PC-3 (cell line): ENCODE measurements at regions not wholly inside any gene's neighbourhood (a gene's known extent, or its start where the extent isn't known, plus 50 kb on each side); places are given as distances from the start of the nearest gene placed in this dataset.

Experiments
- ATAC-seq: fragments of 200-7000 bp; cut with Tn5 transposase; 2 replicates; pipeline ENCODE4 v1.9.1; 2020; ENCODE audit warnings: mild to moderate bottlenecking, moderate library complexity
- BruUV-seq: library from RNA; stranded (reverse); fragments of 400-500 nt; replicated peaks from 2 replicates; lab custom pipeline; 2021; lab: Mats Ljungman, UMichigan
- CTCF ChIA-PET: fragments of 300-600 bp; sonication (Branson Sonifier 250); formaldehyde crosslinking; loops from one replicate; lab custom pipeline; 2022; ENCODE audit warnings: antibody characterized with exemption; lab: Charles Lee
- POLR2A ChIA-PET: fragments of 300-600 bp; sonication (Branson Sonifier 250); formaldehyde crosslinking; loops from one replicate; lab custom pipeline; 2022; ENCODE audit warnings: antibody characterized with exemption; ENCODE audit not compliant: unreplicated experiment; lab: Charles Lee
- DNase-seq: peaks from one replicate; pipeline ENCODE4 v3.0.0-alpha.2; 2015
- H2AFZ ChIP-seq: fragments of 300-600 bp; sonication (generic); 2 replicates; pipeline ENCODE4 v1.6.0; 2016; ENCODE audit warnings: antibody characterized with exemption, low read length
- H3F3A ChIP-seq: fragments of 300-600 bp; sonication (generic); one replicate; pipeline ENCODE4 v1.6.0; 2017; ENCODE audit warnings: antibody characterized with exemption, low read length, control low read depth, mild to moderate bottlenecking; ENCODE audit not compliant: unreplicated experiment
- H3K27ac ChIP-seq: fragments of 300-600 bp; sonication (generic); 2 replicates; pipeline ENCODE4 v1.5.1; 2016; ENCODE audit warnings: mild to moderate bottlenecking, low read length
- H3K27me3 ChIP-seq: fragments of 300-600 bp; sonication (generic); 2 replicates; pipeline ENCODE4 v1.6.1; 2016; ENCODE audit warnings: low read length, mixed read lengths
- H3K36me3 ChIP-seq: fragments of 300-600 bp; sonication (generic); 2 replicates; pipeline ENCODE4 v1.6.1; 2016; ENCODE audit warnings: low read depth, mixed run types, low read length, mixed read lengths
- H3K4me1 ChIP-seq: fragments of 300-600 bp; sonication (generic); 2 replicates; pipeline ENCODE4 v1.5.1; 2016; ENCODE audit warnings: low read length; ENCODE audit not compliant: insufficient read depth
- H3K4me2 ChIP-seq: fragments of 300-600 bp; sonication (generic); 2 replicates; pipeline ENCODE4 v1.6.0; 2016; ENCODE audit warnings: low read length
- H3K4me3 ChIP-seq: fragments of 300-600 bp; sonication (generic); 2 replicates; pipeline ENCODE4 v1.5.1; 2016; ENCODE audit warnings: mild to moderate bottlenecking, low read length, mixed read lengths
- H3K79me2 ChIP-seq: fragments of 300-600 bp; sonication (generic); 2 replicates; pipeline ENCODE4 v1.6.1; 2017; ENCODE audit warnings: low read length, mixed read lengths
- H3K9ac ChIP-seq: fragments of 300-600 bp; sonication (generic); 2 replicates; pipeline ENCODE4 v1.6.0; 2016; ENCODE audit warnings: mild to moderate bottlenecking, low read length
- H3K9me2 ChIP-seq: fragments of 300-600 bp; sonication (generic); replicated peaks from 2 replicates; pipeline ENCODE4 v1.6.1; 2016; ENCODE audit warnings: mixed run types, low read length, mixed read lengths
- H3K9me3 ChIP-seq: fragments of 300-600 bp; sonication (generic); 2 replicates; pipeline ENCODE4 v1.6.1; 2016; ENCODE audit warnings: low read length, mixed read lengths
- H4K20me1 ChIP-seq: fragments of 300-600 bp; sonication (generic); 2 replicates; pipeline ENCODE4 v1.6.1; 2016; ENCODE audit warnings: low read length, mixed read lengths
- CTCF ChIP-seq: fragments of 300-600 bp; sonication (generic); conservative IDR thresholded peaks from 2 replicates; pipeline ENCODE4 v1.5.1; 2017; ENCODE audit warnings: antibody characterized with exemption, low read depth, mild to moderate bottlenecking, low read length
- EZH2 ChIP-seq: fragments of 300-600 bp; sonication (generic); IDR thresholded peaks from one replicate; pipeline ENCODE4 v1.6.1; 2017; ENCODE audit warnings: antibody characterized with exemption, mild to moderate bottlenecking, low read length; ENCODE audit not compliant: unreplicated experiment
- EZH2phosphoT487 ChIP-seq: fragments of 300-600 bp; sonication (generic); IDR thresholded peaks from 2 replicates; pipeline ENCODE4 v1.6.1; 2018; ENCODE audit warnings: mild to moderate bottlenecking, antibody characterized with exemption, low read length, borderline replicate concordance
- intact Hi-C: fragments of 100-400 bp; cut with micrococcal nuclease; formaldehyde crosslinking; loops from 2 replicates; pipeline ENCODE4 v1.9.0; 2023

GRCh38 chr2:41878056-41878455, 169.8 kb upstream of the PKDCC start:
- no peak for ATAC-seq
- H2AFZ ChIP-seq = no peak overlapping the region

GRCh38 chr2:41878716-41879234, 169.0 kb upstream of the PKDCC start:
- Histone ChIP-seq H3K9ac (no peak overlapping the region), H3K27ac (no peak overlapping the region), H3K79me2 (no peaks in the 10 kb centered on the region), H3K4me1 (no peaks in the 10 kb centered on the region), H3K9me2 (no peaks in the 10 kb centered on the region), H2AFZ (no peak overlapping the region), H3K4me2 (no peak overlapping the region), H3K36me3 (no peaks in the 10 kb centered on the region), H3F3A (no peaks in the 10 kb centered on the region), H3K4me3 (no peak overlapping the region), H3K27me3 (no peaks in the 10 kb centered on the region; the same call in 1 of the 2 replicates), H3K9me3 (no peaks in the 10 kb centered on the region), H4K20me1 (no peaks in the 10 kb centered on the region)
- ATAC-seq = no peak
- POLR2A ChIA-PET = no interaction called here
- DNase-seq = no peak
- CTCF ChIA-PET = no interaction called here
- TF ChIP-seq CTCF (no peak), EZH2phosphoT487 (no peak), EZH2 (no peak)
- intact Hi-C loops = no loop called here
- BruUV-seq = no TSS peak

More at GRCh38 chr2:41878056-41878455, 169.8 kb upstream of the PKDCC start:
- Histone ChIP-seq H3K4me3 (no peak overlapping the region), H3K36me3 (no peaks in the 10 kb centered on the region), H3K9me3 (no peaks in the 10 kb centered on the region), H3K27me3 (no peaks in the 10 kb centered on the region; the same call in 1 of the 2 replicates), H3K9ac (no peak overlapping the region), H3K27ac (no peak overlapping the region), H3K79me2 (no peaks in the 10 kb centered on the region), H3K4me1 (no peaks in the 10 kb centered on the region), H3K4me2 (no peak overlapping the region), H4K20me1 (no peaks in the 10 kb centered on the region), H3F3A (no peaks in the 10 kb centered on the region), H3K9me2 (no peaks in the 10 kb centered on the region)
- ChIA-PET POLR2A (no interaction called here), CTCF (no interaction called here)
- intact Hi-C loops = no loop called here
- no TSS peak for BruUV-seq
- no peak for DNase-seq
- no peak for TF ChIP-seq EZH2phosphoT487
- no peak for TF ChIP-seq CTCF
- TF ChIP-seq EZH2 = no peak

GRCh38 chr2:41879235-41879916, 168.4 kb upstream of the PKDCC start:
- Histone ChIP-seq H3K27me3 (no peaks in the 10 kb centered on the region; the same call in 1 of the 2 replicates), H3K4me1 (no peaks in the 10 kb centered on the region), H3K9ac (no peak overlapping the region), H3K79me2 (no peaks in the 10 kb centered on the region), H4K20me1 (no peaks in the 10 kb centered on the region), H3K4me2 (no peak overlapping the region), H3K9me2 (no peaks in the 10 kb centered on the region), H3K4me3 (no peak overlapping the region), H3K27ac (no peak overlapping the region), H3F3A (no peaks in the 10 kb centered on the region), H2AFZ (no peak overlapping the region), H3K36me3 (no peaks in the 10 kb centered on the region), H3K9me3 (no peaks in the 10 kb centered on the region)
- intact Hi-C loops = no loop called here
- ATAC-seq = no peak; the same call in 1 of the 2 replicates
- BruUV-seq = no TSS peak
- DNase-seq = no peak
- CTCF ChIA-PET = no interaction called here
- TF ChIP-seq CTCF = no peak
- no peak for TF ChIP-seq EZH2
- TF ChIP-seq EZH2phosphoT487 = no peak
- POLR2A ChIA-PET = no interaction called here
